ENCODE measurements at regions not wholly inside any gene's neighbourhood (a gene's known extent, or its start where the extent isn't known, plus 50 kb on each side); places are given as distances from the start of the nearest gene placed in this dataset.

- FAIRE-seq = no peak
Measured at GRCh38 chrY:19307627-19308026, 436.9 kb downstream of the KDM5D start.

GRCh38 chrY:19303136-19303535, 441.4 kb downstream of the KDM5D start:
- Histone ChIP-seq H3K27ac (ENCODE audit: low read depth in 2 of 2, low read length in 2 of 2) (no peak overlapping the region), H3K4me3 (ENCODE audit: low read length in 3 of 3) (no peak overlapping the region), H3K9ac (ENCODE audit: low read length in 3 of 3) (no peak overlapping the region), H3K9me3 (ENCODE audit: control insufficient read depth in 2 of 3, insufficient read depth in 1 of 3, low read length in 3 of 3) (no peaks in the 10 kb centered on the region), H3K4me1 (ENCODE audit: control insufficient read depth in 2 of 3, insufficient read depth in 2 of 3, low read depth in 1 of 3, low read length in 3 of 3) (no peaks in the 10 kb centered on the region), H3K36me3 (ENCODE audit: control insufficient read depth in 2 of 3, insufficient read depth in 3 of 3, low read length in 3 of 3) (no peaks in the 10 kb centered on the region), H3K27me3 (ENCODE audit: control insufficient read depth, insufficient read depth, low read length) (no peaks in the 10 kb centered on the region)
- FAIRE-seq (no peak), DNase-seq (no peak)
- intact Hi-C loops (cut with DNase I) = no loop called here
- no peak for TF ChIP-seq CTCF (IDR thresholded peaks at IDR 0.05; ENCODE audit: borderline replicate concordance, extremely low read depth, insufficient read depth)

More at GRCh38 chrY:19307627-19308026, 436.9 kb downstream of the KDM5D start:
- Histone ChIP-seq H3K27me3 (ENCODE audit: control insufficient read depth, insufficient read depth, low read length) (no peaks in the 10 kb centered on the region), H3K4me3 (ENCODE audit: low read length in 3 of 3) (no peak overlapping the region), H3K4me1 (ENCODE audit: control insufficient read depth in 2 of 3, insufficient read depth in 2 of 3, low read depth in 1 of 3, low read length in 3 of 3) (no peaks in the 10 kb centered on the region), H3K9me3 (ENCODE audit: control insufficient read depth in 2 of 3, insufficient read depth in 1 of 3, low read length in 3 of 3) (no peaks in the 10 kb centered on the region), H3K9ac (ENCODE audit: low read length in 3 of 3) (no peak overlapping the region), H3K36me3 (ENCODE audit: control insufficient read depth in 2 of 3, insufficient read depth in 3 of 3, low read length in 3 of 3) (no peaks in the 10 kb centered on the region), H3K27ac (ENCODE audit: low read depth in 2 of 2, low read length in 2 of 2) (no peak overlapping the region)
- TF ChIP-seq CTCF (IDR thresholded peaks at IDR 0.05; ENCODE audit: borderline replicate concordance, extremely low read depth, insufficient read depth) = no peak
- intact Hi-C loops (cut with DNase I) = no loop called here
- no peak for DNase-seq

- no peaks in the 10 kb centered on the region for H3K36me3 ChIP-seq (ENCODE audit: control insufficient read depth in 2 of 3, insufficient read depth in 3 of 3, low read length in 3 of 3)
- no peak for DNase-seq
- FAIRE-seq = no peak
- no peaks in the 10 kb centered on the region for H3K9me3 ChIP-seq (ENCODE audit: control insufficient read depth in 2 of 3, insufficient read depth in 1 of 3, low read length in 3 of 3)
- no peak overlapping the region for H3K9ac ChIP-seq (ENCODE audit: low read length in 3 of 3)
- no peaks in the 10 kb centered on the region for H3K4me1 ChIP-seq (ENCODE audit: control insufficient read depth in 2 of 3, insufficient read depth in 2 of 3, low read depth in 1 of 3, low read length in 3 of 3)
- H3K27me3 ChIP-seq (ENCODE audit: control insufficient read depth, insufficient read depth, low read length) = no peaks in the 10 kb centered on the region
- H3K27ac ChIP-seq (ENCODE audit: low read depth in 2 of 2, low read length in 2 of 2) = no peak overlapping the region
- no peak overlapping the region for H3K4me3 ChIP-seq (ENCODE audit: low read length in 3 of 3)
- no peak for TF ChIP-seq CTCF (IDR thresholded peaks at IDR 0.05; ENCODE audit: borderline replicate concordance, extremely low read depth, insufficient read depth)
- intact Hi-C loops (cut with DNase I) = no loop called here
Measured at GRCh38 chrY:19290925-19291324, 453.6 kb downstream of the KDM5D start.

- H3K4me3 ChIP-seq (ENCODE audit: low read length in 3 of 3) = no peak overlapping the region
- DNase-seq (no peak), FAIRE-seq (no peak)
- H3K9ac ChIP-seq (ENCODE audit: low read length in 3 of 3) = no peak overlapping the region
- no peaks in the 10 kb centered on the region for H3K4me1 ChIP-seq (ENCODE audit: control insufficient read depth in 2 of 3, insufficient read depth in 2 of 3, low read depth in 1 of 3, low read length in 3 of 3)
- intact Hi-C loops (cut with DNase I) = no loop called here
- H3K9me3 ChIP-seq (ENCODE audit: control insufficient read depth in 2 of 3, insufficient read depth in 1 of 3, low read length in 3 of 3) = no peaks in the 10 kb centered on the region
- no peaks in the 10 kb centered on the region for H3K36me3 ChIP-seq (ENCODE audit: control insufficient read depth in 2 of 3, insufficient read depth in 3 of 3, low read length in 3 of 3)
- no peaks in the 10 kb centered on the region for H3K27me3 ChIP-seq (ENCODE audit: control insufficient read depth, insufficient read depth, low read length)
- no peak for TF ChIP-seq CTCF (IDR thresholded peaks at IDR 0.05; ENCODE audit: borderline replicate concordance, extremely low read depth, insufficient read depth)
- no peak overlapping the region for H3K27ac ChIP-seq (ENCODE audit: low read depth in 2 of 2, low read length in 2 of 2)
Measured at GRCh38 chrY:19274076-19274475, 470.4 kb downstream of the KDM5D start.
